ENCODE measurements at regions not wholly inside any gene's neighbourhood (a gene's known extent, or its start where the extent isn't known, plus 50 kb on each side); places are given as distances from the start of the nearest gene placed in this dataset.
"Not testable (repeated sequence)": the region's sequence is repeated elsewhere in the genome, so short reads cannot be mapped to it uniquely, and the experiment has no call there.

DNA sequence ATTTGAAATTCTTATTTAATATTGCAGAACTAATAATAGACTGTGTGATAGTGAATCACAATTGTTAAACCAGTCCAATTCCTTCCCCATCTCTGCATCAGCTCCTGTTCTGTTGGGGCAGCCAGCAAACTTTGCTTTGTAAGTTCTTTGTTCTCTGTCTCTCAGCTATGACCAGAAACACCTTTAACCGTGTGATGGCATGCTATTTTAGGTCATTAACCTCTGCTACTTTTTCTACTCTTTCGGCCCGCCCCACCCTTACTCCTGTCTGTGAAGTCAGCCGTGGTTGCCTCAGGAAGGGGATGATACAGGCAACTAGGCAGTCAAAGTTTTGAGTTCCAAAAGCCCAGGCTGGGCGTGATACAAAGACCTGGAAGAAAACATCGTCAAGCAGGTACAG lies 51.3 kb upstream of the EGFL6 start:
- DNase-seq: no peak

DNA sequence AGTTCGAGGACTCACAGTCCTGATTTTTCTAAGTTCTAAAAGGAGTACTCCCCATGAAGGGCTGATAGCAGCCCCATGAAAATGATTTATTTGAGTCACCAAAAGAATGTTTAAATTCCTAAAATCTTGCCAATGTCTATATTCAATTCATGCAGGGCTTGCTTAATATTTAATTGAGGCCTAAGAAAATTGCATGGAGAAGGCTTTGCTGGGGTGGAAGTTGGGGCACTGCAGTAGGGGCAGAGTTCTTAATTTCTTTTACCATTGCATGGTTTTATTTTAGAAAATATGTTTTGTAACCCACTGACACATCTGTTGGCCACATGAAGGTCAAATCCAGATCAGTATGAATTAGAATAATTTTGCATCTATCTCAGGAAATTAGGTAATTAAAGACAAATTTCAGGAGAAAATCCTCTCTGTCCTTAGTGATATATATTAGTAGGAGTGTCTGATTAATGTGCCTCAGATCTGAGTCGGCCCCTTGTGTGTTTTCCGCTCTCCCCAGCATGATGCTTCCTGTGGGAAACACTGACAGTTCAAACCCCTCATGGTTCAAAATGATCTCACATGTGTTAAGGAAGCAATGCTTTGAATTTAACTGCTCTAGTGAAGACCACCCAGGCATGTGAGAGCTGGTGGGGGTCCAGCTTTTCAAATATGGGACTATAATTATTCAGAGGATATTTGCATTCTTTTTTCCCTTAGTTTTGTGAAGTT lies 54.0 kb upstream of the EGFL6 start:
- no peak for DNase-seq

DNA sequence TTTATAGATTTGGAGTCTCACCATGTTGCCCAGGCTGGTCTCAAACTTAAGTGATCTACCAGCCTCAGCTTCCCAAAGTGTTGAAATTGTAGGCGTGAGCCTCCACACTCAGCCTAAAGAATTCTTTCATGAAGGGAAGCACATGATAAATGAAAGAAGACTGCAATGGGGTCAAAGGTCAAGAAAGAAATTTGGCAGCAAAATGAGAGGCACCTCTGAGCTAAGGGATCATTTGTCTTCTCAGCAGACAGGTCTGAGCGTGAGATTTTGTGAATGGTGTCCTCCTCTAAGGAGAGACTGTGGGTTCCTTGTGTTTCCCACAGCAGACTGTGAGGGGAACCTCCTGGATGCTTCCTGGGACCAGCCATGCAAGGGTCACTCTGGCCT lies 57.5 kb upstream of the EGFL6 start:
- no peak for DNase-seq

DNA sequence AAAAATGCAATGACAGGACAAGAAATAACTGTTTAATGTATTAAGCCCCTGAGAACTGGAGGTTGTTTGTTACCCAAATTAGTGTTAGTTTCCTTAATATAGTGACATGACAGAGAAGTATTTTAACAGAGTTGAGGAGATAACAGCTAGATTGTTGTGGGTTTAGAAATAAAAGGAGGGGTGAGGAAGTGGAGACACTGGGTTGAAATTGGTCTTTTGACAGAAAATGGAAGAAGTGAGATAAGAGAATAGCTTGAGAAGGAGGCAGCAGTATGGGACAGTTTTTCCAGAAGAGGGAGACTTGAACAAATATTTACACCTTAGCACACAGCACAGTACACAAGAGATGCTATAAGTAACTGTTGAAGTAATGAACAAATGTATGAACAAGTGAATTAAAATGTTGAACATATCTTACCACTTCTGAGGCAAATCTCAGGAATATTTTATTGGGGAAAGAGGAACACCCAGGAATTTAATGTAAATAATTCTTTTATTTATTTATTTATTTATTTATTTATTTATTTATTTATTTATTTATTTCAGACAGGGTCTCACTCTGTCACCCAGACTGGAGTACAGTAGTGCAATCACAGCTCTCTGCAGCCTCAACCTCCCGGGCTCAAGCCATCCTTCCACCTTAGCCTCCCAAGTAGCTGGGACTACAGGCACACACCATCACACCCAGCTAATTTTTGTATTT lies 58.0 kb upstream of the EGFL6 start:
- DNase-seq: no peak

DNA sequence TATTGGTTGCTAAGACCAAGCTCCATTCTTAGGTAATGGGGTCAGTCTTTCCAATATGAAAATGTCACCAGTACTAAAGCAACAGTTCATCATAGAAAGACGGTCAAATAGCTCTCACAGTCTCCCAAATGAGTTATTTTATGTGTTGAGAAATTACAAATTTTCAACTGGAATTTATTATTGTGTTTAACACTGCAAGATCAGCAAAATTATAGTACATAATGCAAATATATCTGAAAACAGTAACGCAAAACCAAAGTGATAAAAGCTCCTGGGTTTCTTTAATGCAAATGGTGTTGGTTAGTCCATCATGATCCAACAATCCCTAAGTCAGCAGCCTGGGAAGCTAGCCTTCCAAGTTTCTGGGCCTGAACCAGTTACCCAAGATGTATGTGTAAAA lies 61.5 kb upstream of the EGFL6 start:
- DNase-seq: no peak

DNA sequence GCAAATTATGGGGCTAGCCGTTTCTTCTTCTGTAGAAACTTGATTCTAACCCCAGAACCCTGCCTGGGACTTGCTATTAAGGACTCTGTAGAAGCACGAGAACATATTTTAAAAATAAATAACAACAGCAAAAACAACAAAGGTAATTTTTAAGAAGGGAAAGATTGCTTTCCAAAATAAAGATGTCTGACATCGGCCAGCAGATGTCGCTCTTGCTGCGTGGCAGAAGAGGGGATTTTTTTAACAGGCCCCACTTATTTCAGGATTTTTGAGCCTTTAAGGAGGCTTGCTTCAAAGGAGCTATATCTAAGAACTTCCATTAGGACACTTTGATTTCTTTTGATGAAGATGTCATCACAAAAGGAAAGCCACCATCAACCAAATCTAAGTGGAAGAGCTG lies 62.8 kb upstream of the EGFL6 start:
- peak; percentile 6 for DNase-seq

DNA sequence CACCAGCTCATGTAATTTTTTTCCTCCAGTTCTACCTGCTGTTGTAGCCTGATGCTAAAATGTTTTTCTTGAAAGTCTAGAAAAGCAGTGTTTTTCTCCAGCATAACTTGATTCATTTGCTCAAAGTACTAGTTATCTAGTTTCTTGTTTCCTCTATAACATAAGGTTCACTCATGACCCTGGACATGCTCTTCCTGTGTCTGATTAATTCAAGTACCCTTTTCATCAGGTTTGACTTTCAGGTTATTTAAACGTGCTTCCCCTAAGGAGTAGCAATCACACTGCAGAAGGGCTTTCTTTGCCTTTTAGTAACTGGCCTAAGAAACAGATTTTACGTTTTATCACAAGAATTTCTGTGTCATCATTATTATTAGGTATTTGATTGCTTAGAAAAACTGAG lies 66.8 kb upstream of the EGFL6 start:
- no peak for DNase-seq

DNA sequence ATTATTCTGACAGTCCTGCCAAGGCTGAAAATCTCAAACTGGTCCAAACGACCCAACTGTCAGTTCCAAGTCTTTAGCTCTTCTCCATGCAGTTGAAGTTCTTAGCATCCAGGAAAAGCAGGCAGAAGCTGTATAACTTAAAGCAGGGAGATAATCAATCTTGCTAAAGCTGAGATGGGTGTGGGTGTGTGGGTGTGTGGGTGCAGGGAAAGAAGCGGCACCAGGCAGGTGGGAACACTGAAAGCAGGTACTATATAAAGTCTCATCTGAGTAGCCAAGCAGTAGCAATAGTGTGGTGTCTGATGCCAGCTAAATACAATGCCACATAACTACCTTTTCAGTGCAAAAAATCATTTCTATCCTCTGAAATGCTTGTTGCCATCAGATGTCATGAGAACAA lies 69.7 kb upstream of the EGFL6 start:
- DNase-seq: no peak

DNA sequence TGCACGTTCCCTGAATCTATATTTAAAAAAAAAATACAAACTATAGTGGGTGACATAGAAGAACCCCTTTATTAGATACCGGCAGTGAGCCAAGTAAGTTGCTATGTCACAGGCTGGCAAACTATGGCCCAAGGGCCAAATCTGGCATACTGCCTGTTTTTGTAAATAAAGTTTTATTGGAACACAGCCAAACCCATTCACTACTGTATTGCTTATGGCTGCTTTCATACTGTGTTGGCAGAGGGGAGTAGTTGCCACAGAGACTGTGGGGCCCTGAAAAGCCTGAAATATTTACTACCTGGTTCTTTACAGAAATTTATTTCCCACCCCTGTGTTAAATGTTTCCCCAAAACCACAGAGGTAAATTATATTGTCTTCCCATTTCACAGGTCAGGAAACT lies 71.2 kb upstream of the EGFL6 start:
- DNase-seq: peak; percentile 58

DNA sequence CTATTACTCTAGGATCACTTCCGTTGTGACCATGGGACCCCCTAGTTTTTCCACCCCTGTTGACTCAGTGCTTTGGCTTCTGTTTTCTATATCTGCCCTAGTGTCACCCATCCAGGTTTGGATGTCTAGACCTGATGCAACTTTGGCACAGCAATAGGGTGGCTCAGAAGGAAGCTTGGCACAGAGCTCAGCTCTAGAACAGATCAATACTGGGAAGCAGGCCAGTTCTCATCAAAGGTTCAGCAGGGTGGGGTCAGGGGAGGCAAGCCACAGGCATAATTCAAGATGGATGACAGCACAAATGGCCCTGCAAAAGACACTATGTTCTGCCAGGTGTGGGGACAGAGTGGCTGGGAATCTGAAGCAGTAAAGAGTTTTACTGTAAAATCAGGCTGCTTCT lies 74.2 kb upstream of the EGFL6 start:
- DNase-seq: peak; percentile 85

DNA sequence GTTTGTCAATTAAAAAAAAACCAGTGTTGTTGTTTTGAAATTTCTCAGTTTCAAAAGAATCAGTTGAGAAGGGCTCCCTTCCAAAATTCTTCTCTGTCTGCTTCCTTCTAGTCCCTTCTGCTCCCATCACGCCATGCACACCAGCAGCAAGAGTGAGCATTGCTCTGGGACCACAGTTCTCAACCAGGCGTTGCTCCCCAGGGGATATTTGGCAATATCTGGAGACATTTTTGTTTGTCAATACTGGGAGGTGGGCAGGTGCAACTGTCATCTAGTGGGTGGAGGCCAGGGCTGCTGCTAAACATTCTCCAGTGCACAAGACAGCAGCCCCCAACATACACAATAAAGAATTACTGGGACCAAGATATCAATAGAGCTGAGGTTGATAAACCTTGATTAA lies 74.8 kb upstream of the EGFL6 start:
- peak; percentile 20 for DNase-seq

DNA sequence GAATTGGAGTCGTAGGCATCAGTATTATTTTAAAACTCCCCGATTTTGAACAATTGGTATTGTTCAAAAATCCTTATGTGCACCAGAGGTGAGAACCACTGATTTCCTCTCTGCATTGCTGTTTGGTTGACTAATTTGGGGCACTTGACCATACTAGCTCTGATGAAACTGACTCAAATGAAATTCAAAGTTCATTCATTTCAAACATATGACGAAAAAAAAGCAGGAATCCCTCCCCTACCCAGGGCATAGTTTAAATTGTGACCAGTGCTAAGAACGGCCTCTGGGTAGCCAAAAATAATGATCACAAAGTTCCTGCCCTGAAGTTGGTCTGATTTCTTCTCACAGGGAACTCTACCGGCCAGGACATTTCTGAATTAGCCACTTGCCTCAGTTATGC lies 75.7 kb upstream of the EGFL6 start:
- no peak for DNase-seq

DNA sequence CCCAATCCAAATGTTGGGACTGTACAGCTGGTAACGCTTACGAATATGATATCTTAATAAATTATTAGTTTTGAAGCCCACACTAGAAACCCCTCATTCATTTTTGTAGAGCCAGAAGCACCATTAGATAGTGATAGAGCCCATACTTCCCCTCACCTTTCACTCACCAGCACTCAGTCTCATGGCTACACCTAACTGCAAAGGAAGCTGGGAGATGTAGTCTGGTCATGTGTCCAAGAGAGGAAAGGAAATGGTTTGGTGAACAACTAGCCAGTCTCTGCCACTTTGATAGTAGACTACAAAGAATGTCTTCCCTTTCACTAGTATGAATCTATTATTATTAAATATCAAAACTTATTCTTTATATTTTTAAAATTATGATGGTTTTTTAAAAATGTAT lies 77.1 kb upstream of the EGFL6 start:
- no peak for DNase-seq

DNA sequence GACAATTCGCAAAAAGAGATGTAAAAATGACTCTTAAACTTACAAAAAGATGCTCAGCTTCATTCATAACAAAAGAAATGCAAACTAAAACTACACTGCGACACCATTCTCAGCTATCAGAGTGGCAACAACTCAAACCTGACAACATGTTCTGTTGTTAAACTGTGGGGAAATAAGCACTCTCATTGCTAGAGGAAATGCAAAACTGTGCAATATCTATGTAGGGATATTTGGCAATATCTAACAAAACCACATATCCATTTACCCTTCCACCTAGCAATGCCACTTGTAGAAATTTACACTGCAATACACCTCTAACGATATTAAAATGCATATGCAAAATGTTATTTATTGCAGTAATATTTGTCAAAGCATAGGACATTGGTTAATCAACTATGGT lies 78.3 kb upstream of the EGFL6 start:
- no peak for DNase-seq

DNA sequence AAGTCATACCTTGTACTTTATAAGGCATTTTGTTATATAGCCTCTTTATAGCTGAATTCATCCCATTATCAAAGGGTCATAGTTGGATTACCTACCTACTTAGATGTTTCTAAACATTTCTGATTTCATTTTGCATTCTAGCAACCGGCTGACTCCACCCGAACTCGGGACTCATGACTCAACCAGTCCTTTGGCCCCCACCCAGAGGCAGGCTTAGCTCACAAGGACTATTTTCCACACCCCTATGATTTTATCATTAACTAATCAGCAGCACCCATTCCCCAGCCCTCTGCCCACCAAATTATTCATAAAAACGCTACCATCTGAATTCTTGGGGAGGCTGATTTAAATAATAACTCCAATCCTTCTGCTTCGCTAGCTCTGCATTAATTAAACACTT lies 79.9 kb upstream of the EGFL6 start:
- no peak for DNase-seq

DNA sequence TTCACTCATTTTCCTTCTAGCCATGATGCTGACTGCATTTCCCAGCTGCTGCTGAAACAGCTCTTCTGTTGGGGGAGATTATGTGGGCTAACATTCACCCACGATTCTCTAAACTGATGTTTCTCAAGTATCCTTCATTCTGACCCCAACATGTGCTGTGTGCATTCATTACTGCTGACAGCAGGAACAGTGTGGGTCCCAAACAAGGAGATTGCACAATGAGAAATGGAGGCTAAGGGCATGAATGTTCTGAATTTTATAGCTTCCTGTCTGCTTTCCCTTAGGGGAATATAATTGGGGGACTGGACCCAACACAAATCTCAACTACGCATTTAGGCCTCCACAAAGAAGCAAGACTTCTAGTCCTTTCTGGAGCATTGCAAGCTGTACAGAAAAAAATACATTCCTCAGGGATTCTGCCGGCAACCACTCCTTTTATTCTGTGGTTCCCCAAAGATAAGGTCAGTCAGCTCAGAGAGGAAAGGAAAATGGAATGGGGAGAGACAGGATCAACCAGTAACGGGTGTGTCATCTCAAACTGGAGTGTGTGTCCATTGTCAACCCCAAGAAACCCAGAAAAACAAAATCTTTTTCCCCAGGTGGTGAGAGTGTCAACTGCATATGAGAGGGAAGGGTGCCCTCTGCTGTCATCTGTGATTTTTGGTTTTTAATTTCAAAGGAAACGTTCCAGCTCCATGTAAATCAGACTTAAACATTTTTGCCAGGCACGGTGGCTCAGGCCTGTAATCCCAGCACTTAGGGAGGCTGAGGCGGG lies 81.5 kb upstream of the EGFL6 start:
- peak; percentile 53 for DNase-seq

DNA sequence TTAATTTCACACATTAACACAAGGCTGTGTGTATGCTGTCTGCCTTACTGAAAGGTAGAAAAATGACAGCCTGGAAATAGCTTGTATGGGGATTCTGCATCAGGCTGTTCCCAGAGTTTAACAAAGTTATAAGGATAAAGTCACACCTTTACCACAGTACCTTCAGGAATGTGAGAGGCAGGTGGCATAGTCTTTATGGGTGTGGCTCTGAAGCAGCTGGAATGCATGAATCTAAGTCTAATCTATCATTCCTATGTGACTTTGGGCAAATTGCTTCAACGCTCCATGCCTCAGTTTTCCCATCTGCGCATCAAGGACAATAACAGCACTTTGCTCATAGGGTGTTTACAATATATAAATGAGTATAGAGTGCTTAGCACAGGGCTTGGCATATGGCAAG lies 84.2 kb upstream of the EGFL6 start:
- no peak for DNase-seq

DNA sequence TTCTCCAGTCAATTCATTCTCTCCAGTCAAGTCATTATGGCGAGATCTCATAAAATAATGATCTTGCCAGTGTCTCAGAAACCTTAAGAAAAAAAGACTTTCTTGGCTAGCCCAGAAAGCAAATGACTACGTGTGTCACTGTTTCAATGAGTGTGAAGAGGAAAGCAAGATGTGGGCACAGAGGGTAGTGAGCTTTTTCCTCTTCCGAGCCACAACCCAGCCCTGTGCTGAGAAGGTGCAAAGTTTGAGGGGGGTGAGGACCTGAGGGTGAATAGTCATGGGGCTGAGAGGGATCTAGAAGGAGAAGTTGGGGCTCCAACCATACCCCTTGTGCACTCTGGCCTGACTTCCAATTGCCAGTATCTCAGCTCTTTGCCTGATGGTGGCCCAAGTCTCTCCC lies 85.6 kb upstream of the EGFL6 start:
- DNase-seq: no peak

DNA sequence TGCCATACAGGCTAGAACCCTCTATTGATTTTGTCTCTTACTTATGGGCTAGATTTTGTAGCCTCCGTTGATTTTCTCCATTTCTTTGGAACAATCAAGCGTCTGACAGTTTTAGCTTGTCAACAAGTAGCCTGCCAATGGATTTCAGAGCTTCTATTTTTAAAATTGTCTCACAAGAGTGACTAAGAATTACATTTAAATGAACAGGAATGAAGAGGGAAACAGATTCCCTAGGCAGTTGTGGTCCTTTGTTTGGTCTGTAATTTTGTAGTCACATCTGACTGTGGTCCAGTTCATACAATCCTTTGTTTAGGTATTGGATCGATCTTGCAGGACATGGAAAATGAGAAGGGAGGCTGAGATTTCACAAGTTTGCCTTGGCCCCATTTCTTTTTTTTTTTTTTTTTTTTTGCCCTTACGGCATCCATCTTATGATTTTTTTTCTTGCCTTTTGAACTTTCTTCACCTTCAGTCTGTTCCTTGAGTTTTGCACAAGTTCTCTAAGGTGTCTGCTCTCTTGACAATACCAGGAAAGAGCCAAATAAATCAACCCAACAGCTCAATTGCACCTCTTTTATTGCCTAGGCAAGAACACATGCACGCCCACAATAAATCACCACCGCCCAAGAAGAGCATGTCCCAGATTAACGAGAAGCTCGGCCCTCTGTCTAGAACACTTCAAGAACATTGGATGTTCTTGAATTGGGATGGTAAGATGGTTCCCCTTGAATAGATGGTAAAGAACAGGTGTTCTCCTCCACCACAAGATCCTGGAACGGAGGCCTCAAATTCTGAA lies 86.5 kb upstream of the EGFL6 start:
- no peak for DNase-seq

DNA sequence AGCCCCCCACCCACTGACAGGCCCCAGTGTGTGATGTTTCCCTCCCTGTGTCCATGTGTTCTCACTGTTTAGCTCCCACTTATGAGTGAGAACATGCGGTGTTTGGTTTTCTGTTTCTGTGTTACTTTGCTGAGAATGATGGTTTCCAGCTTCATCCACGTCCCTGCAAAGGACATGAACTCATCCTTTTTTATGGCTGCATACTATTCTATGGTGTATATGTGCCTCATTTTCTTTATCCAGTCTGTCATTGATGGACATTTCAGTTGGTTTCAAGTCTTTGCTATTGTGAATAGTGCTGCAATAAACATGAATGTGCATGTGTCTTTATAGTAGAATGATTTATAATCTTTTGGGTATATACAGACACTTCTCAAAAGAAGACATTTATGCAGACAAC lies 88.6 kb upstream of the EGFL6 start:
- DNase-seq: not testable (repeated sequence)

DNA sequence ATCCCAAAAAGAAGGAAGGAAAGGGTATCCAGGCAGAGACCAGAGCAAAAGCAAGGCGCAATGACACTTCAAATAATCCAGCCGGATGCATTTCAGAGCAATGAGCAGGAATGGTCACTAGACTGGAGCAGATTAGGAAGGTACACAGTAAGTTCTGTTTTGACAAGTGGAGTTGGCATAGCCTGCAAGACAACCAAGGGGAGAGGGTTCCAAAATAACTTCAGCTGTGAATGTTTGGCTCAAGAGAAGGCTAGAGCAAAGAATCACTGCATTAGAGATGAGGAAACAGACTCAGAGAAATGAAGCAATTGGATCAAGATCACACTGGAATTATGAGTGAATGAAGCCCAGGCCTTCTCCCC lies 90.0 kb upstream of the EGFL6 start:
- DNase-seq: no peak

DNA sequence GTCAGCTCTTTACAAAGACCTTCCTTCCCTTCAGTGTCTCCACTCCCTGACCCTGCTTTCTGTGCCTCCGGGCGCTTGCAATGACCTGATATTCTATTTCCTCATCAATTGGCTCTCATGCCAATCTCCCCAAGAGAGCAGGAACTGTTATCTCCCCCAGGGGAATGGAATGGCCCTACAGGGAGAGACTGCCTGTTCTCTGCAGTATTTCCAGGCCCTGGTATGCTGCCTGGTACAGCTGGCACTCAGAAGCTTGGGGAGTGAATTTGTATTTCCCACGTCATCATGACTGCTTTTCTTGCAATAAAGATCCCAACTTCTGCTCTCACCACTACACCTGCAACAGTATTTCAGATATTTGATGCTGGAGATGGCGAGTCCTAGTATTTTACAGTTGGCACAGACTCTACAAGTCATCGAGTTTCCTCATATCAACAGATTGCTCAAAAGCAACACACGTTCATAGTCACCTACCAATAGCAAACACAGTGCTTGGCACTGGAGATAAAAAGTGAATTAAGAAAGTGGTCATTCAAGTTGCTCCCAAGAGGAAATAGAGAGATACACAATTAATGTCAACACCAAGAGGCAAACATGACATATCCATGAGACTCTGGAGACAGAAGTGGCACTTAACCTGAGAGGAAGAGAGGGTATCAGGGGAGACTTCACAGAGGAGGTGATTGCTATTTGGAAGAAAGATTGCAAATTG lies 90.5 kb upstream of the EGFL6 start:
- no peak for DNase-seq

DNA sequence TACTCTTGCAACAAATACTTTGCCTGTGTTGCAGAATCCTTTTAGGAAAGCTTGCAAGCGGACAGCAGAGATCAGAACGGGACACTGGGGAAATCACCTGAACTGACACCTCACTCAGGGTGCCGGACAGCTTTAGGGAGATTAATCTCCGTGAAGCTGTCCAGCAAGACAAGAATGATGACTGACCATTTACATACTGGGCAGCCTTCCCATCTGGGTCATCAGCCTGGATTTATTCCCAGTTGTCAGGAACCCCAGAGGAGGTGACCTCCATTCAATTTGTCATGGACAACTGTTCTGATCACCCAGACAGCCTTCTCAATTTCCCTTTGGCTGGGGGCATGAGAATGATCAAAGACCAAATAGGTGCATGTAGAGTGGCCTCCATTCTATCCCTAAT lies 93.0 kb upstream of the EGFL6 start:
- DNase-seq: no peak
